Stimulated activated CD8-positive, alpha-beta memory T cell treated with anti-CD3 and anti-CD28 coated beads, Interleukin-7, amount 100 ng/mL, for 1 hour (primary cell): ENCODE measurements at regions not wholly inside any gene's neighbourhood (a gene's known extent, or its start where the extent isn't known, plus 50 kb on each side); places are given as distances from the start of the nearest gene placed in this dataset.
"Not testable (repeated sequence)": the region's sequence is repeated elsewhere in the genome, so short reads cannot be mapped to it uniquely, and the experiment has no call there.

Experiments used
- DNase-seq, 2 donors: peaks; one replicate each; pipeline ENCODE4 v3.0.0-alpha.2; 2020; ENCODE audit warnings: low read depth in 2 of 2

GRCh38 chr6:4378319-4378996 is 243.1 kb upstream of the ECI2 start:
- no peak for DNase-seq

- DNase-seq, result no peak
These were observed 242.2 kb upstream of the ECI2 start for GRCh38 chr6:4377603-4378002.

- no peak for DNase-seq
These were observed 238.8 kb upstream of the ECI2 start for GRCh38 chr6:4374216-4374615.

- DNase-seq, result no peak
These were observed 237.5 kb upstream of the ECI2 start for GRCh38 chr6:4372866-4373265.

- DNase-seq, result no peak
These were observed 236.0 kb upstream of the ECI2 start for GRCh38 chr6:4371207-4371921.

GRCh38 chr6:4370066-4370465 is 234.7 kb upstream of the ECI2 start:
- no peak for DNase-seq

- DNase-seq, result no peak
These were observed 234.2 kb upstream of the ECI2 start for GRCh38 chr6:4369616-4370015.

GRCh38 chr6:4368649-4369048 is 233.3 kb upstream of the ECI2 start:
- no peak for DNase-seq

- no peak for DNase-seq
These were observed 232.3 kb upstream of the ECI2 start for GRCh38 chr6:4367643-4368042.

GRCh38 chr6:4366635-4367395 is 231.4 kb upstream of the ECI2 start:
- DNase-seq, result no peak

GRCh38 chr6:4365686-4366085 is 230.3 kb upstream of the ECI2 start:
- DNase-seq, result no peak

- no peak for DNase-seq
These were observed 229.3 kb upstream of the ECI2 start for GRCh38 chr6:4364711-4365110.

GRCh38 chr6:4364172-4364571 is 228.8 kb upstream of the ECI2 start:
- DNase-seq, result no peak

GRCh38 chr6:4363656-4364055 is 228.3 kb upstream of the ECI2 start:
- no peak for DNase-seq

GRCh38 chr6:4362326-4362725 is 227.0 kb upstream of the ECI2 start:
- DNase-seq, result no peak

GRCh38 chr6:4360920-4361319 is 225.5 kb upstream of the ECI2 start:
- DNase-seq, result no peak

- DNase-seq, result no peak
These were observed 223.8 kb upstream of the ECI2 start for GRCh38 chr6:4359108-4359730.

GRCh38 chr6:4358414-4359107 is 223.2 kb upstream of the ECI2 start:
- DNase-seq, result no peak

- not testable (repeated sequence) for DNase-seq
These were observed 222.3 kb upstream of the ECI2 start for GRCh38 chr6:4357660-4358152.

- no peak for DNase-seq
These were observed 221.7 kb upstream of the ECI2 start for GRCh38 chr6:4356899-4357659.

GRCh38 chr6:4355241-4355640 is 219.9 kb upstream of the ECI2 start:
- DNase-seq, result no peak
